Transverse colon (tissue), 4 donors: ENCODE measurements at regions not wholly inside any gene's neighbourhood (a gene's known extent, or its start where the extent isn't known, plus 50 kb on each side); places are given as distances from the start of the nearest gene placed in this dataset.
A peak's percentile ranks its signal among the peaks of the same experiment; 100 is the strongest.
"Not testable (repeated sequence)": the region's sequence is repeated elsewhere in the genome, so short reads cannot be mapped to it uniquely, and the experiment has no call there.

Source experiments
- DNase-seq: peaks from one replicate; pipeline ENCODE4 v3.0.0-alpha.2; 2019
- H3K27ac ChIP-seq, 4 donors: fragments of 200-600 bp; sonication (generic); 2 replicates each; pipeline ENCODE4 v1.5.1; 2016 to 2018; ENCODE audit warnings: inconsistent platforms in 4 of 4
- H3K27me3 ChIP-seq: fragments of 200-600 bp; sonication (generic); 2 replicates; pipeline ENCODE4 v1.5.1; 2017; ENCODE audit warnings: inconsistent platforms
- H3K36me3 ChIP-seq, 4 donors: fragments of 200-600 bp; sonication (generic); 2 replicates each; pipeline ENCODE4 v1.5.1; 2017 to 2019; ENCODE audit warnings: inconsistent platforms in 4 of 4
- H3K4me1 ChIP-seq, 4 donors: fragments of 200-600 bp; sonication (generic); 2 replicates each; pipeline ENCODE4 v1.5.1; 2017 to 2020; ENCODE audit warnings: inconsistent platforms in 4 of 4
- H3K4me3 ChIP-seq, 4 donors: fragments of 200-600 bp; sonication (generic); 1 replicate in 1 of 4; 2 replicates in 3 of 4; pipeline versions ENCODE4 v1.5.1 to v1.6.1; 2017 to 2019; ENCODE audit warnings: inconsistent platforms in 4 of 4
- H3K9me3 ChIP-seq, 2 donors: fragments of 200-600 bp; sonication (generic); 2 replicates each; pipeline ENCODE4 v1.5.1; 2017 to 2019; ENCODE audit warnings: inconsistent platforms in 2 of 2
- EP300 ChIP-seq: sonication (generic); formaldehyde crosslinking; IDR thresholded peaks from one replicate; pipeline ENCODE4 v1.6.1; 2017; ENCODE audit warnings: antibody characterized with exemption, low read depth
- POLR2A ChIP-seq: fragments of 450-650 bp; IDR thresholded peaks from one replicate; pipeline ENCODE4 v1.6.1; 2016; ENCODE audit warnings: antibody characterized with exemption, mild to moderate bottlenecking, moderate library complexity
- POLR2AphosphoS5 ChIP-seq, 3 donors: sonication (generic); formaldehyde crosslinking; IDR thresholded peaks; one replicate each; pipeline ENCODE4 v1.6.1; 2016; ENCODE audit warnings: antibody characterized with exemption in 3 of 3
- WGBS, 2 donors: methylation state at CpG; one replicate each; pipeline ENCODE4 v1.1.5; 2018; ENCODE audit warnings: low coverage in 1 of 2; 5-methylcytosine and 5-hydroxymethylcytosine counted together
- in situ Hi-C, 4 donors: fragments of 200-750 bp; cut with MboI; loops; one replicate each; pipeline versions ENCODE4 v1.15.0 to v1.15.1; 2017; ENCODE audit warnings: low sequenced_read_pairs in 3 of 4, low pct_ligation_motif_present in 1 of 4, low pct_unique_long_range_greater_than_20kb in 1 of 4
- intact Hi-C: fragments of 100-400 bp; cut with DNase I; formaldehyde crosslinking; loops from one replicate; pipeline ENCODE4 v1.15.1; 2023; ENCODE audit warnings: low total_unique reads
- TF ChIP-seq, protein P1 (sequence below), 5 experiments: fragments of 200-600 bp in 3 of 5; fragments of 450-650 bp in 2 of 5; sonication (generic) in 3 of 5; IDR thresholded peaks; 1 replicate in 2 of 5; 2 replicates in 3 of 5; pipeline ENCODE4 v1.5.1; 2016 to 2017; ENCODE audit warnings: antibody characterized with exemption in 5 of 5, inconsistent platforms in 3 of 5, mild to moderate bottlenecking in 2 of 5, moderate library complexity in 1 of 5

DNA sequence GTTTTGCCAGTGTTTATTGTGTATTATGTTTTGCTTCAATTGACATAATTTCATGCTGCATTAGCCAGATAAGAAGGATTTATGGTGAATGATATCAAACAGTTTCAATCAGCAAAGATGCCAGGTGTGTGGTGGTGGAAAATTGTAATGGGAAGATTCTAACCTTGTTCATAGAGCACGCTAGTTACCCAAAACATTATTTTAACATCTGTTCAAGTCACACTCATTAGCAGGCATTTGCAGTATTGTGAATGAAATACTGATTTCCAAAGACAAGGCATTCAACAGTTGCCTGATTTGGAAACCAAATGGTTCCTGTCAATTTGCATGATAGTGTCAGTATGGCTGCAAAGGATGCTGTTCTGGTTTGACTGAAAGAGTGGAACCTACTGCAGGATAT, 129.7 kb downstream of the EPC1 start:
- no peaks in the 10 kb centered on the region for H3K36me3 ChIP-seq
- in situ Hi-C loops (loop anchor here in 2 of 4 donors (25.0 kb wide), 1 partner anchor 355 kb away; no protein-coding TSS in a partner anchor), intact Hi-C loops (no loop called here)
- H3K27me3 ChIP-seq = no peaks in the 10 kb centered on the region
- TF ChIP-seq POLR2AphosphoS5 (IDR thresholded peaks at IDR 0.05) (no peak), POLR2A (no peak), EP300 (no peak)
- TF ChIP-seq, protein P1, sequence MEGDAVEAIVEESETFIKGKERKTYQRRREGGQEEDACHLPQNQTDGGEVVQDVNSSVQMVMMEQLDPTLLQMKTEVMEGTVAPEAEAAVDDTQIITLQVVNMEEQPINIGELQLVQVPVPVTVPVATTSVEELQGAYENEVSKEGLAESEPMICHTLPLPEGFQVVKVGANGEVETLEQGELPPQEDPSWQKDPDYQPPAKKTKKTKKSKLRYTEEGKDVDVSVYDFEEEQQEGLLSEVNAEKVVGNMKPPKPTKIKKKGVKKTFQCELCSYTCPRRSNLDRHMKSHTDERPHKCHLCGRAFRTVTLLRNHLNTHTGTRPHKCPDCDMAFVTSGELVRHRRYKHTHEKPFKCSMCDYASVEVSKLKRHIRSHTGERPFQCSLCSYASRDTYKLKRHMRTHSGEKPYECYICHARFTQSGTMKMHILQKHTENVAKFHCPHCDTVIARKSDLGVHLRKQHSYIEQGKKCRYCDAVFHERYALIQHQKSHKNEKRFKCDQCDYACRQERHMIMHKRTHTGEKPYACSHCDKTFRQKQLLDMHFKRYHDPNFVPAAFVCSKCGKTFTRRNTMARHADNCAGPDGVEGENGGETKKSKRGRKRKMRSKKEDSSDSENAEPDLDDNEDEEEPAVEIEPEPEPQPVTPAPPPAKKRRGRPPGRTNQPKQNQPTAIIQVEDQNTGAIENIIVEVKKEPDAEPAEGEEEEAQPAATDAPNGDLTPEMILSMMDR (IDR thresholded peaks at IDR 0.05) = no peak
- WGBS, 2 donors = 82 to 100% methylated on average over 1 of the region's 1 CpG
- no peaks in the 10 kb centered on the region for H3K4me1 ChIP-seq
- DNase-seq = no peak
- H3K9me3 ChIP-seq = peaks cover 0 to 12% of the 10 kb centered on the region in 2 donors
- H3K27ac ChIP-seq = no peak overlapping the region
- no peak overlapping the region for H3K4me3 ChIP-seq

GRCh38 chr10:32213838-32214237, 133.1 kb downstream of the EPC1 start:
- H3K27ac ChIP-seq, intact Hi-C loops, H3K9me3 ChIP-seq, H3K27me3 ChIP-seq, H3K4me1 ChIP-seq, DNase-seq, H3K4me3 ChIP-seq, H3K36me3 ChIP-seq: not testable (repeated sequence)
- 34 to 47% methylated on average over 3 to 4 of the region's 4 CpGs for WGBS, 2 donors
- in situ Hi-C loops = loop anchor here in 2 of 4 donors (25.0 kb wide), 1 partner anchor 352 kb away; no protein-coding TSS in a partner anchor

- Histone ChIP-seq H3K9me3 (no peaks in the 10 kb centered on the region), H3K27ac (no peak overlapping the region), H3K4me1 (no peaks in the 10 kb centered on the region), H3K36me3 (no peaks in the 10 kb centered on the region), H3K27me3 (no peaks in the 10 kb centered on the region), H3K4me3 (no peak overlapping the region)
- 27 to 49% methylated on average over 2 to 3 of the region's 3 CpGs for WGBS, 2 donors
- in situ Hi-C loops (loop anchor here in 2 of 4 donors (25.0 kb wide), 1 partner anchor 349 kb away; no protein-coding TSS in a partner anchor), intact Hi-C loops (no loop called here)
- TF ChIP-seq, protein P1 (IDR thresholded peaks at IDR 0.05) = no peak
- no peak for TF ChIP-seq EP300
- TF ChIP-seq POLR2AphosphoS5 (IDR thresholded peaks at IDR 0.05) = no peak
- no peak for TF ChIP-seq POLR2A
- no peak for DNase-seq
Measured at GRCh38 chr10:32211046-32211363, 136.0 kb downstream of the EPC1 start.

GRCh38 chr10:32210306-32211045, 136.5 kb downstream of the EPC1 start:
- in situ Hi-C loops (loop anchor here in 2 of 4 donors (25.0 kb wide), 1 partner anchor 348 kb away; no protein-coding TSS in a partner anchor), intact Hi-C loops (no loop called here)
- Histone ChIP-seq H3K36me3 (no peaks in the 10 kb centered on the region), H3K4me3 (no peak overlapping the region), H3K27me3 (no peaks in the 10 kb centered on the region), H3K27ac (no peak overlapping the region), H3K9me3 (no peaks in the 10 kb centered on the region), H3K4me1 (no peaks in the 10 kb centered on the region)
- DNase-seq = peak; percentile 24
- WGBS, 2 donors = 0 to 62% methylated on average over 1 to 18 of the region's 18 CpGs
- no peak for TF ChIP-seq POLR2A
- no peak for TF ChIP-seq EP300
- TF ChIP-seq, protein P1 (IDR thresholded peaks at IDR 0.05) = peak; percentile 40 to 50 (median 46)

GRCh38 chr10:32208005-32208404, 139.0 kb downstream of the EPC1 start:
- WGBS, 2 donors = 60 to 82% methylated on average over 2 to 7 of the region's 7 CpGs
- H3K4me3 ChIP-seq, intact Hi-C loops, H3K27me3 ChIP-seq, H3K4me1 ChIP-seq, H3K9me3 ChIP-seq, H3K36me3 ChIP-seq, H3K27ac ChIP-seq, DNase-seq: not testable (repeated sequence)
- in situ Hi-C loops = loop anchor here in 2 of 4 donors (25.0 kb wide), 1 partner anchor 346 kb away; no protein-coding TSS in a partner anchor
